GM19455 (cell line): ENCODE measurements at regions not wholly inside any gene's neighbourhood (a gene's known extent, or its start where the extent isn't known, plus 50 kb on each side); places are given as distances from the start of the nearest gene placed in this dataset.

Experiments
- ATAC-seq: cut with Tn5 transposase; IDR thresholded peaks from one replicate; pipeline ENCODE4 v1.9.1; 2021; ENCODE audit not compliant: unreplicated experiment

DNA sequence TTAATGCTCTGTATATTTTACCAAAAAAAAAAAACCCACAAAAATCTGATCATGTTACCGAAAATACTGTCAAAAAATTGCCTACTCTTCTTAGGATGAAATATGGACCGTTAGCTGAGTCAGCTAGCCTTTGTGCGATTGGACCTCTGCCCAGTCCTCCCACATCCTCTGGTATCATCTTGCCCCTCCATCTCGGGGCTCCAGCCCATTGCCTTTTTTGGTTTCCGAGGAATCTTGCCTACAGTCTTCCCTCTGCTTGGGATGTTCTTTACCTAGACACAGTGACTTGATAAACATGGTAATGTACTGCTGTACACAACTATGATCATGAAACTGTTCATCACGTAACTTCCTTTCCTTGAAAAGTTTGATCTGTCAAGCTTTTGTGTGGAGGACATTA is 371.4 kb downstream of the SV2B start:
- ATAC-seq: no peak

DNA sequence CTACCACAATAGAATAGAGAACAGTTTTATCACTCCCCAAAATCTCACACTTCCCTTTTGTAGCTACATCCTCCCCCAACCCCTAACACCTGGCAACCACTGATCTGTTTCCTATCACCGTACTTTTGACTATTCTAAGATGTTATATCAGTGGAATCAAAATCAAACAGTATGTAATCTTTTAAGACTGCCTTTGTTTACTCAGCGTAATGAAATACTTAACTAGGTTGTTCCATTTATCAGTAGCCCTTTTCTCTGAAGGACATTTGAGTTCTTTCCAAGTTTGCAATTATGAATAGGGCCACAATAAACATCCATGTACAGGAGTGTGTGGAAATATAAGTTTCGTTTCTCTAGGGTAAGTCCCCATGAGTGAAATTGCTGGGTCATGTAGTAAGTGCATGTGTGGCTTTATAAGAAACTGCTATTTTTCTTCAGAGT is 372.3 kb downstream of the SV2B start:
- no peak for ATAC-seq

DNA sequence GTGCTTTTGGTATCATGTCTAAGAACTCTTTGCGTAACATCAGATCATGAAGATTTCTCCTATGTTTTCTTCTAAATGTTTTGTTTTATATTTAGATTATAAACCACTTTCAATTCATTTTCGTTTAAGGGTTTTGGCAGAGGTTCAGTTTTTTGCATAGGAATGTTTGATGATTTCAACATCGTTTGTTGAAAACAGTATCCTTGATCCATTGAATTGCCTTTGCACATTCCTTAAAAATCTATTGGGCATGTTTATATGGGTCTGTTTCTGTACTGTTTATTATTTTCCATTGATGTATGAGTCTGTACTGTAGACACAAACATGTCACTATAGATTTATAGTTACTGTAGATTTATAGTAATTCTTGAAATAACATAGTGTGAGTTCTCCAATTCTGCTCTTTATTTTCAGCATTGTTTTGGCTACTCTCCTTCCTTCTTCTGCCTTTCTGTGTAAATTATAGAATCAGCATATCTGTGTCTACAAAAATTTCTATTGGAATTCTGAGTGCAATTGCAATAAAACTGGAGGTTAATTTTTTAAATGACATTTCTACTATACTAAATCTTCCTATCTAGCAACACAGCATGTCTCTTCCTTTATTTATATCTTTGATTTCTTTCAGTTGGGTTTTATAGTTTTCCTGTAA is 374.0 kb downstream of the SV2B start:
- ATAC-seq: no peak

DNA sequence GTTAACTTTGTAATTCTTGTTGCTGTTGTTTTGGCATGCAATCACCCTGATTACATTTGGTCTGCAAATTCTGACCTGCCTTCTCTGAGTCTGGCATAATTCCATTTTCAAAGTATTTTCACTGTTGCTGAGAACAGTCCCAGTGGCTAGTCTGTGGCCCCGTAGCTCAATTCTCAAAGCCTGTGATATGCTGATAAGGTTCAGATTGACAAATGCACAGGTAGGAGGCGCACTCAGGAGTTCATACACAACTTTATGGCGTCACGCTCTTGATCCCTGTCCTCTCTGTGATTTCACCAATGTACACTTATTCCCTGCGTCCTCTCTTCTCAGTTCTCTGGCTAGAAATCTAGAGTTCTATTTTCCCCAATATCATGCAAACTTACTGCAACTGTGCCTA is 376.6 kb upstream of the SLCO3A1 start:
- no peak for ATAC-seq

DNA sequence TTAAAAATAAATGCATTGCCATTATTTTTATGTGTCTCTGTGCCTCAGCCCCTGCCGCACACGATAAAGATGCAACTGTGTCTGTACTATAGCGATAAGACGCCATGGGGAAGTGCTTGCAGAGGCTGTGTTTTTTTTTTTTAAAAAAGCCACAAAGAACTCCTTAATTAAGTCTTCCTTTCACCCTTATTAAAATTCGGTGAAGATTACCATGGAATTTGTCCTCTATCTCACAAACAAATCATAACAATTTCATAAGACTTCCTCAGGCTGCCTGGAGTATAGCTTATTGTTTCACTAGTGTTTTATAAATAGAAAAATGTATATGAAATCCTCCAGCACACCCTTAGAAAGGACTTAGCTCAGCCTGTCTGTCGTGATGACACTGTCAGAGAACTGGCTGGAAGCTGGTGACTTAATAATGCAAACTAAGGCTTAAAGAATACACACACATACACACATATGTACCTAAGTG is 374.8 kb upstream of the SLCO3A1 start:
- ATAC-seq: no peak

DNA sequence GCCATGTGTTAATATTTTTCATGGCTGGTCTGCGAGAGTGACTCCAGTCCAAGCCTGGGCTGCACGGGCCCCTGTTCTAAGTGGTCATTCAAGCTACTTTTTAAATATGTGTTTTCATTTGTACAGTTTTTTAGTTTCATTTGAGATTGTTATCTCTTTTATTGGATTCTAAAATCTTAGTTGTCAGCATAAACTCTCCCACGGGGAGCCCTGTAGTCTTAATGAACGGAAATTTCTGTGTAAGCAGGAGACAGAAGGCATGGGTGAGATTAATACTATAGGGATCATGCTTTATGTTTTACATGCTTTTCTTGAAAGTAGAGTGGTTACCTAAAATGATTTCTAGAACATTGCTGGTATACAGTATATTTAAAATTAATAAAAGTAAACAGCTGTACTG is 373.1 kb upstream of the SLCO3A1 start:
- no peak for ATAC-seq

DNA sequence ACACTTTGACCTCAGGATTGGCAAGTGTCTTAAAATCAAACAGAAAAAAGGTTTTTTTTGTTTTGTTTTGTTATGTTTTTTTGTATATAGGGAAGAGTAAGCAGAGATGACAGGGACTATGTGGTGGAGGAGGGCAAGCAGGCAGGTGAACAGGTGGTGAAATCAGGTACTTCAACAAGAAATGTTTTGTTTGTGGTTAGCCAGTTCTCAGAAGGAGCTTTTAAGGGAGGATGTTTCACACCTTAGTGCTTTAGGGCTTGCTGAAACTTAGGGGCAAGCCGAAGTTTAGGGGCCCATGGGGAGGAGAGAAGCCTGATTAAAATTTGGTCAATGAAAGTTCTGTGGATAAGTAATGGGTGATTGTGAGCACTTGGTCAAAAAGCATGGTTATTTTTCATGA is 370.7 kb upstream of the SLCO3A1 start:
- ATAC-seq: no peak

DNA sequence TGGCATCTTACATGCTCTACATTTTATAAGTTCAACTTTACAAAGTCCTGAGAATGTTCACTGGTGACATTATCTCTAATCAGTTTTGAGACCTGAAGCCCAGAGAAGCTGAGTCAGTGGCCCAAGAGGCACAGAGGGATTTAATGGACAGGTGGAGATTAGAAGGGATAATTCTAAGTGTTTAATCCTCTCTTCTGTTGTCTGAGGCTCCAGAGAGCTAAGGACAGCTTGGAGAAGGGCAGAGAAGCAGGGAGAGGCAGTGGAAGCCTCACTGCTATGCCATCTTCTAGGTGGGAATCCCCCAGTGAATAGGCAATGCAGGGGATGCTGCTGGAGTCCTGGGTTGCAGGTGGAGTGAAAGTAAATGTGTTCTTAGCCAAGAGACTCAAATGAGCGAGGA is 369.4 kb upstream of the SLCO3A1 start:
- no peak for ATAC-seq

DNA sequence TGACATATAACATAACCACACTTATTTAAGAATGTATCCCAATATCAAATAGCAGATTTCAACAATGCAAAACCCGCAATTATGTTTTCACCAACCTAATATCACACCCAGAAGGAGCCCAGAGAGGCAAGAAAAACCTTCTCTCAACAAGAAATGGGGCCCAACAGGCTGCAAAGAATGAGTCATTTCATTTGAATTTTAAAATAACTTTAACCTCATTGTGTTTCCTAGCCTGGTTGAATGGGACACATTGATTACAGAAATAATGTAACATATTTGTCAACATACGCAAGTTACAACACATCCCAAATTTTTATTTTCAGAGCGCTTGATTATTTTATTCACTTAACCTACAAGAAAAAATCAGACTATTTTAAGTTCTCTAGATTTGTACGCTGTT is 365.1 kb upstream of the SLCO3A1 start:
- no peak for ATAC-seq

DNA sequence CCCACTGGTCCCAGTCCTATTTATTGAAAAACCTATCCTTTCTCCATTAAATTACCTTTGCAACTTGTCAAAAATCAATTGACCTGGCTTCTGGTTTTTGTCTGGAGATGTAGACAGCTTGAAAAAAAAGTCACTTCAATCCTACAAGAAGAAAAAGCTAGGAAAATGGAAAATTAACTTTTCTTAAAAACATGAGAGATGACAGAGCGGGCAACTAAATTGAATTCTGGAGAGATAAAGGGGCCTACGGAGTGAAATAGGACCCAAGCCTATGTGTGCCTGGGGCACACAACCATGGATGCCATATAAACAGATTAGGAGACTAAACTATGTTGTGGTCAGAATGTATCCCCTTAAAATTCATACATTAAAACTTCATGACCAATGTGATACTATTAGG is 363.3 kb upstream of the SLCO3A1 start:
- ATAC-seq: no peak

DNA sequence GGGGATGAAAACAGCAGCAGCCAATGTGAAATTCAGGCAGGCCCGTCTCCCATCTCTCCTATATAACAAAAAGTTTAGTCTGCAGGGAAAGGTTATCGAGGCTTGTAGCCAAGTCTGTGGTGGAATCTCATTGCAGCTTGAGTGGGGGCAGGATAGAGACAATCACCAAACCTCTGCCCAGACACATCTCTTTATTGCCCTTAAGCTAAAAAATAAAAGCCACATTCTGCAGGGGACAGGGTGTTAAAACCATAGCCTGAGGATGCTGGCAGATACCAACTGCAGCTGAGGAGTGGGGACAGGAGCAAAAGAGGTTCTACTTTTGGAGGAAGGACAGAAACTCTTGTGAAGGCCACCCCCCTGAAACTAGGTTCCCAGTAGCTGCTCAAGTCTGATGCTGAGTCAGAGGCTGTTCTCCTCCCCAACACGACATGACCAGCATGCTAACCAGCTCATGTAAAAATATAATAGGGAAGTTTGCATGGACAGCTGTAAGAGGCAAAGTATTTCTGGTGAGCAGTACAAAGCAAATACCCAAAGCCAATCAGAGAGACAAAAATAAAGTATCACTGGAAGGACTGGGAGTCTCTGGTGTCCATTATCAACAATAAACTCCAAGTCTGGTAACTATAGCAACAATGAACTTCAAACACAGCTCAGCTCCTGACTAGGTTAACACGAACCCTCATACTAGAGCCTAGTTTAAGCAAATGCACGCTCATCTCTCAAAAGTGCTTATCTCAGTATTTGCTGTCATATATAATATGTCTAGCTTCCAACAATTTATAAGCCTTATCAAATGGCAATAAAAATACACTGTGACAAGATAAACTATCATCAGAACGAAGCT is 362.2 kb upstream of the SLCO3A1 start:
- ATAC-seq: no peak

DNA sequence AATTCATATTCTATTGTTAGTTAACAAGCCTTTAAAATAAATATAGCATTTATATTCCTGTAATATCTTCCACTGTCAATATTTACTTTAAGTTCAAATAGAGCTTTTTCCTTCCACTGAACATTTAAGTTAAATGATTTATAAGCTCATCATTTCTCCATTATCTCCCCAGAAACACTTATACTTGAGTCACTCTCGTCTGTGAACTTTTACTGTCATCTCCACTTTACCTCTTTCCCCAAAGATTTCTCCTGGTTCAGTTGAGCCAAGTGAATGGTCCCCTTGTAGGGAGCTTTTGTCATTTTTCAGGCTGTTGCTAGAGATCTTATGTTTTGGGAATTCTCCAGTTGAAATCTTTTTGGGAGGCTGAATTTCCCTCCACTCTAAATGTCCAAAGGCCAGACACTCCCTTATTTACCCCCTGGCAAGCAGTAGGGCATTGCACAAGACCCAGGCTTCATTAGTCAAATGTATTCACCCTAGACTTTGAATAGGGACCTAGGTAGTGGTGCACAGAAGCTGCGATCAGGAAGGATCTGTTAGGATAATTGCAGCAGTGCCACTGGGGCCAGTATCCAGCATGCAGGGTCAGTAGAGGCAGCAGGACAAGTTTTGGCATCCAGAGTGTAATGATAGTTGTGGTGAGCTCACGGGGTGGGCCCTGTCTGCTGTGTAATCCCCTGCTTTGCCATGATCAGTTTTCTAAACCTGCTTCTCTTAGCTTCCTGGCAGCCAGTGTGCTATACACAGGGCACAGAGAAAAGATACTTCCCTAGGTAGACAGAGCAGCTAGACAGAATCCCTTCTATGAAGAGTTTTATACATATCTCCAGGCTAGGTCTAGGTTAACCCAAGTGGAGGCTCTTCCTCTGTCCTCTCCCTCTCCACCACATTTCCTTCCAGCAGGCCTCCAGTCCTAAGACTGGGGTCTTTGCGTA is 356.5 kb upstream of the SLCO3A1 start:
- no peak for ATAC-seq

DNA sequence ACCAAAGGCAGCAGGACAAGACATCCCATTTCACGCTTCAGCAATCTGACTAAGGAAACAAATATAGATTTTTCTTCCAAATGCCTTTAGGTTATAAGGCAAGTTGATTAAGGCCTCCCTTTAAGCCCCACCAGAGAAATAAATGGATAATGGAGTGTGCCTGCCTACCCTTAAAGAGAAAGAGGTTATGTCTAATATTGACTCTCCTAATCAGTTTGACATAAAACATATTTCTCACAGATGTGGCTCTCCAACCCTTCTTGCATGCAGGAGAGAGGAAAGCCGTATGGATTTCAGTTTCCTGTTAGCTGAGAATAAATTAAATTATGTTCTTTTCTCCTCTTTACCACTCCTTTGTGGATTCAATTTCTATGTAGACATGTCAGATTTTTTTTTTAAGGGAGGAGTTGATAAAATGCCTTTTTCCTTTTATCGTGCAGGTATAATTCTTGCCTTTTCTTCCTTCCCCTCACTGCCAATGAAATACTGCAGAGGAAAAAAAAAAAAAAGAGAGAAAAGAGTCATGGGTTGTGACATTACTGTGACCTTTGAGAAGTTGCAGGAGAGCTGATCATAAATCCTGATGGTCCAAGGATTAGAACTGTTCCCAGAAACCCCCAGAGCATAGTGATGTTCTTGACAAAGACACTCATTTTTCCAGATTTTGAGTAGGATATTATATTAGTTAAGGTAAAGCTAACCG is 355.3 kb upstream of the SLCO3A1 start:
- ATAC-seq: no peak

DNA sequence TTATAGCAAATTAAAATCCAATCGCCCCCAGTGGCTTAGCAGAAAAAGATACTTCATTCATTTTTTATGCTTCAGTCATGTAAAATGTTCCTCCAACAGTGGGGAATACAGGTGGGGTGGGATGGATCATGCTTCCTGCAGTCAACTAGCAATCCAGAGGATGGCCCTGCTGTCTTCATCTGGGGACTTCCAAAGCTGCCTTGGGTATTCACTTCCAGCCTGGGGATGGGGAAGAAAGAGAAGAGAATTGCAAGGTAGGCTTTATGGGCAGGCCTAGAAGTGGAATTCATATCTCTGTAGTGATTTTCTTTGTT is 354.8 kb upstream of the SLCO3A1 start:
- ATAC-seq: no peak

DNA sequence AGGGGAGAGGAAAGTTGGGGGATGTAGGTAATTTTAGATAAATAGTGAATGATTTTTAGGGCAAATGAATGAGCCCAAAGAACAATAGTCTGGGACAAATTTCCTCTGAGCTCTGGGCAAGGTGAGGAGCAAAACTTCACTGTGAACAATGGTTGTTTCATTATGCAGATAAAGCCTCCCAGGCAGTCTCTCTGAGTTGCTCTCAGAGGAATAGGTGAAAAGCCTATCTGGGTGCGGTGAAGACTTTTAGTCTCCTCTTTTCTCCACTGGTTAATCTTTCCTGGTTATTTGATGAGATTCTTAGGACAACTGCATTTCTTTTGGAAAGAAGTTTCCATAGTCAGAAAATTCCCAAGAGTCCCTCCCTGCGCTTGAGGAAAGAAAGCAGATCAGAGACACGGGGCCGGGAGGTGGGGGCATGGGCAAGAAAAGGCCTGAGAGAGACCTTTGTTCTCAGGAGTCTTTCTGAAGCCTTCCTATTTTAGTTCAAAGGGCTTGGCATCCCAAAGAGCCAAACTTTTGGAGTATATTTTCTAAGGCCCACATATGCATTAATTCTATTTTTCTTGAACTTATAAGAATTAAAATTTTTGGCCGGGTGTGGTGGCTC is 353.6 kb upstream of the SLCO3A1 start:
- ATAC-seq: no peak

DNA sequence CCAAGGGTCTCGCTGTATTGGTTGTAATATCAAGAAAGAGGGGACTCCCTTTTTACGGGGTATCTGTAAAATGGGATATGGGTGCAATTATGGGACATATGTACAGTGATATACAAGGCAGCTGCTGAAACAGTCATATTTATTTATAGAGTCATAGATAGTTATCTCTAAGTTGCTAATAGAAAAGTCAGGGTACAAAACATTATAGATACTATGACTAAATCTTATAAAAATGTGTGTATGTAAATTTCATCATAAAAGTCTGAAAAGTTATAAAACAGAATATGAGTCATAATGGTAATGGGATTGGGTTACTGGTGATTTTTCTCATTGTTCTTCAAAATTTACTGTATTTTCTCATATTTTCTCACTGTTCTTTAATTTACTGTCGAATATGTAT is 344.9 kb upstream of the SLCO3A1 start:
- no peak for ATAC-seq

DNA sequence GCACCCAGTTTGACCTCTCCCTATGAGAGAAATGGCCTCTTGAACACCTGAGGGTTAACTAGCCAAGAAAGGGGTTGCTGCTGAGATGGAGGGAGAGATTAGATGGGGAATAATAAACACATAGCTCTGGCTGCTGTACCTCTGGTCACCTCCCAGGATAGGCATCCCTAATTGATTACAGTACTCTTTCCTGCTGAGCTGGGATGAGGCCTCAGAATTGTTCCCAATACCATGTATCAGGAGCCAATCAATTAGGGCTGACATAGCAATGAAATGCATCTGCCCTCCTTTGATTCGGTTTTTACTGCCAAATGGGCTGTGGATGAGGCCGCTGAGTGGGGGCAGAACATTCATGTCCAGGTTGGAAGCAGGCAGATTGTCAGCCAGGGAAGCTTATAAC is 339.4 kb upstream of the SLCO3A1 start:
- no peak for ATAC-seq

DNA sequence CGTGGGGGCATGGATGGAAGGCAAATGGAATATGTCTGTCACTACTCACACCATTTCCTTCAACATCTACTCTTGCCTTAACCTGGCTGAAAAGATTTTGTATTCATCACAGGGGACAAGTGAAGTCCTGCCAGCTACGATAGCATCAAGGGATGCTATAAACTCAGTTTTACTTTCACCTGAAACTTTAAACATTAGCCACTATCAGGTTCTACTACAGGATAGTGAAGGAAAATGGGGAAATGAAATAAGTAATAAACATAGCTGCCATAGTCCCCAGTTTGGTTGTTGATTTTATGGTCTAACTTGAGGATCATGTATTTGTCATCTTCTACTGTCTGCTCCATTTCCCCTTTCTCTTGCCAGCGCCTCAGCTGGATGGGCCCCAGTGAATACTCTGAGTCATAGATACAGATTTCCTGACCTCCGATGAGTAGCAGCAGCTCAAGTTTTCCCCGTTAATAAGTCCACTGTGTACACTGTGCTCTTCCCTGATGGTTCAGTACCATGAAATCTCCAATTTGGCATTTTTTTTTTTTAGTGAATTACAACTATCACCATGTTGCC is 338.2 kb upstream of the SLCO3A1 start:
- ATAC-seq: no peak

DNA sequence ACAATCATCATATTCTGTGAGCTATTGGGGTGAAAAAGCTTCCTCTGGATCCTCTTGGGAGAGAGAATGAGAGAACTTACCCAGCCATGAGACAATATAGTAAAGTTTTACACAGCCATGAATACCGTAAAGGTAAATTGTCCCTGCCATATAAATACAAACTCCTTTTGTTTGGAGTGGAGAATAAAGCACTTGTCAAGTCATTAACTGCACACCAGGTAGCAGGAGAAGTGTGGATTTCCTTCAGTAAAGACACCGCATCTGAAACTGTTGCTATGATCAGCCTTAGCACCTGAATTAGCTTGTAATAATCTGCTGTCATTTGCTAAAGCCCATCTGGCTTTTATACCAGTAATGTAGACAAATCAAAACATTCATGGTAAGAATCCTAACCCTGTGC is 336.6 kb upstream of the SLCO3A1 start:
- no peak for ATAC-seq

DNA sequence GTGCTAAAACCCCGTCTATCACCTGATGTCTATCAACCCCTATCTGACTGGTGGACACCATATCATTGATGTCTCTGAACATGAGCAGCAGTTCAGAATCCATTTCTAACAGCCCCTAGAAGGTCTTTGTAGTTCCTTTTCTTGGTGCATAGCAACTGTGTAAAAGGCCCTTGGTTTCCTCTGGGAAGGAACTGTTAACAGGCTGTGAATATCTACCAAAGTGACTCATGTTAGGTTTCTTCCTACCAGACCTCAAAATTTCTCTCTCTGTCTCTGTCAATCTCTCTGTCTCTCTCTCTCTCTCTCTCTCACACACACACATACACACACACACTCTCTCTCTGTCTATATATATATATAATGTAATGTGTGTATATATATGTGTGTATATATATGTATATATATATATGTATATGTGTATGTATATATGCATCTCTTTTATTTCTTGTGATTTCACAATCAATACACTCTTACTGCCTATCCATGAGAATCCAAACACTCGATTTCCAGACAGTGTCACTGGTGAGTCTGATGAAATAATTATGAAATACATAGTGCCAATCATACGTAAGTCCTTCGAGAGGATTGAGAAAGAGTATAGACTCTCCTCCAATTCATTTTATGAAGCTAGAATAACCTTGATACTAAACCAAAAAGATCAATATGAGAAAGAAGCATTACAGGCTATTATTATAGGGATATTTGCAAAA is 335.9 kb upstream of the SLCO3A1 start:
- ATAC-seq: no peak
